ENCODE measurements at regions not wholly inside any gene's neighbourhood (a gene's known extent, or its start where the extent isn't known, plus 50 kb on each side); places are given as distances from the start of the nearest gene placed in this dataset.

DNA sequence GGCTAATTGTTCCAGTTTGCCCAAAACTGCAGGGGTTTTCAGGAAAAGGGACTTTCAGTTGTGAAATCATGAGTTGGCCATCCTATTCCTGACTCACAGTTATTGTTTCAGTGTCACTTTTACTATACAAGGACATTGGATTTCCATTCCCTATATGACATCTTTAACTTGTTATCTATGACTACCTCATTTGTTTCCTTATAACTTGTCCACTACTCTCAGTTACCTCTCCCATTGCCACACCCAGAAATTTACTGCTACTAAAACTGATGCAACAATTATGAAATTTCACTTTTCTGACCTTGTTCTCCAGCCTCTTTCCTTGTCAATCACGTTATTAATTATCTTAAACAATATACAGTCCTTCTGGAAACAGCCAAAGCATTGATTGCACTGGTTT is 116.5 kb upstream of the ZNF804A start:
- peaks cover 2% of the 10 kb centered on the region for H3K9me3 Mint-ChIP-seq
- no peak for DNase-seq
- POLR2A ChIA-PET: no interaction called here

DNA sequence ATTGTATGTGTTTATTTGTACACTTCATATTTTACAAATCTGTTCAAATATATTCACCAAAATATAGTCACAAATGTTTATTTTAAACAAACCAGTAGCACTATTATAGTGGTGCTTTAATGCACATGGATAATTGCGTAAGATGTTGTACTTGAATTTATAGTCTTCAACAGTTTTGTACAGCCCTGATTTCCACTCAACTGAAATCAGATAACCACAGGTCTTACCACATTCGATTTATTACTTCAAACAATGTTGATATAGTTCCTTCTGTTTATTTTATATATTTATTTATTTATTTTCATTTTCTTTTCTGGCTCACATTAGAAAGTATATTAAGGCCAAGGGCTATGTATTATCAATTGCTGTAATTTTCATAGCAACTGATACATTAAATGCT is 99.4 kb upstream of the ZNF804A start:
- H3K36me3 ChIP-seq (ENCODE audit: insufficient read depth, low read length): no peaks in the 10 kb centered on the region
- ATAC-seq (ENCODE audit: poor library complexity): no peak
- Mint-ChIP-seq H3K4me3 (no peak overlapping the region), H3K27me3 (no peaks in the 10 kb centered on the region), H3K9me3 (peaks cover 4% of the 10 kb centered on the region), H3K36me3 (ENCODE audit: low read depth) (no peaks in the 10 kb centered on the region), H3K4me1 (ENCODE audit: low read depth) (no peaks in the 10 kb centered on the region), H3K27ac (no peak overlapping the region)
- ChIA-PET POLR2A (no interaction called here), CTCF (no interaction called here)
- H3K27ac ChIP-seq (ENCODE audit: low read depth in 1 of 2, low read length in 2 of 2): no peak overlapping the region
- no peaks in the 10 kb centered on the region for H3K9me3 ChIP-seq (ENCODE audit: control insufficient read depth in 1 of 2, insufficient read depth in 1 of 2, low read length in 2 of 2)
- intact Hi-C loops (cut with DNase I, micrococcal nuclease): no loop called here
- TF ChIP-seq, protein P1, sequence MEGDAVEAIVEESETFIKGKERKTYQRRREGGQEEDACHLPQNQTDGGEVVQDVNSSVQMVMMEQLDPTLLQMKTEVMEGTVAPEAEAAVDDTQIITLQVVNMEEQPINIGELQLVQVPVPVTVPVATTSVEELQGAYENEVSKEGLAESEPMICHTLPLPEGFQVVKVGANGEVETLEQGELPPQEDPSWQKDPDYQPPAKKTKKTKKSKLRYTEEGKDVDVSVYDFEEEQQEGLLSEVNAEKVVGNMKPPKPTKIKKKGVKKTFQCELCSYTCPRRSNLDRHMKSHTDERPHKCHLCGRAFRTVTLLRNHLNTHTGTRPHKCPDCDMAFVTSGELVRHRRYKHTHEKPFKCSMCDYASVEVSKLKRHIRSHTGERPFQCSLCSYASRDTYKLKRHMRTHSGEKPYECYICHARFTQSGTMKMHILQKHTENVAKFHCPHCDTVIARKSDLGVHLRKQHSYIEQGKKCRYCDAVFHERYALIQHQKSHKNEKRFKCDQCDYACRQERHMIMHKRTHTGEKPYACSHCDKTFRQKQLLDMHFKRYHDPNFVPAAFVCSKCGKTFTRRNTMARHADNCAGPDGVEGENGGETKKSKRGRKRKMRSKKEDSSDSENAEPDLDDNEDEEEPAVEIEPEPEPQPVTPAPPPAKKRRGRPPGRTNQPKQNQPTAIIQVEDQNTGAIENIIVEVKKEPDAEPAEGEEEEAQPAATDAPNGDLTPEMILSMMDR (IDR thresholded peaks at IDR 0.05): no peak
- no peak overlapping the region for H3K4me3 ChIP-seq (ENCODE audit: low read length)
- H3K4me1 ChIP-seq (ENCODE audit: insufficient read depth, low read length): no peaks in the 10 kb centered on the region
- H3K27me3 ChIP-seq (ENCODE audit: control insufficient read depth in 1 of 2, insufficient read depth in 2 of 2, low read length in 2 of 2): no peaks in the 10 kb centered on the region
- no peak for DNase-seq

More for the DNA sequence above, 116.5 kb upstream of the ZNF804A start:
- no peaks in the 10 kb centered on the region for H3K4me1 ChIP-seq (ENCODE audit: insufficient read depth, low read length)
- Mint-ChIP-seq H3K27me3 (no peaks in the 10 kb centered on the region), H3K4me1 (ENCODE audit: low read depth) (no peaks in the 10 kb centered on the region), H3K27ac (no peak overlapping the region), H3K36me3 (ENCODE audit: low read depth) (no peaks in the 10 kb centered on the region), H3K4me3 (no peak overlapping the region)
- H3K27me3 ChIP-seq (ENCODE audit: control insufficient read depth in 1 of 2, insufficient read depth in 2 of 2, low read length in 2 of 2): no peaks in the 10 kb centered on the region
- no peaks in the 10 kb centered on the region for H3K36me3 ChIP-seq (ENCODE audit: insufficient read depth, low read length)
- H3K4me3 ChIP-seq (ENCODE audit: low read length): no peak overlapping the region
- CTCF ChIA-PET: no interaction called here
- no peak overlapping the region for H3K27ac ChIP-seq (ENCODE audit: low read depth in 1 of 2, low read length in 2 of 2)
- TF ChIP-seq, protein P1 (IDR thresholded peaks at IDR 0.05): no peak
- peaks cover 0 to 3% of the 10 kb centered on the region in 2 experiments for H3K9me3 ChIP-seq (ENCODE audit: control insufficient read depth in 1 of 2, insufficient read depth in 1 of 2, low read length in 2 of 2)
- intact Hi-C loops (cut with DNase I, micrococcal nuclease): no loop called here
- ATAC-seq (ENCODE audit: poor library complexity): no peak

DNA sequence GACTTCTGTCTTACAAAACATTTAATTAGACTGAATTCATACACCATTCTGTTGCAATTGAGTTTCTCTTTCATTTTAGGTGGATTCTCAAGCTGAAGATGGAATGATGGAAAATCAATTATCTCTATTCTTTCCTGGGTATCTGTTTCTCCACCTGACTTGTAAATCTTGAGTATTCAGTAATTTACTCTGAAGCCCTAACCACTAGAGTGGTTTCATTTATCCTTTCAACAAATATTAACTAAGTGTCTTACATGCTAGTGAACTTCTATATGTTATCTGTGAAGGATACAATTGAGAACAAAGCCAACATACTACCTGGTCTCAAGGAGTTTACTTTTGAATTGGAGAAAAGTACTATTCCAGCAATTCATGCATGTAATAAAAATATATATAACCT is 94.1 kb upstream of the ZNF804A start:
- Mint-ChIP-seq H3K4me1 (ENCODE audit: low read depth) (no peaks in the 10 kb centered on the region), H3K36me3 (ENCODE audit: low read depth) (no peaks in the 10 kb centered on the region), H3K4me3 (no peak overlapping the region), H3K27me3 (no peaks in the 10 kb centered on the region), H3K27ac (no peak overlapping the region), H3K9me3 (peaks cover 7% of the 10 kb centered on the region)
- intact Hi-C loops (cut with DNase I, micrococcal nuclease): no loop called here
- ATAC-seq (ENCODE audit: poor library complexity): no peak
- Histone ChIP-seq H3K36me3 (ENCODE audit: insufficient read depth, low read length) (no peaks in the 10 kb centered on the region), H3K27me3 (ENCODE audit: control insufficient read depth in 1 of 2, insufficient read depth in 2 of 2, low read length in 2 of 2) (no peaks in the 10 kb centered on the region), H3K27ac (ENCODE audit: low read depth in 1 of 2, low read length in 2 of 2) (no peak overlapping the region), H3K4me3 (ENCODE audit: low read length) (no peak overlapping the region), H3K4me1 (ENCODE audit: insufficient read depth, low read length) (no peaks in the 10 kb centered on the region), H3K9me3 (ENCODE audit: control insufficient read depth in 1 of 2, insufficient read depth in 1 of 2, low read length in 2 of 2) (no peaks in the 10 kb centered on the region)
- no peak for DNase-seq
- TF ChIP-seq, protein P1 (IDR thresholded peaks at IDR 0.05): no peak
- CTCF ChIA-PET: no interaction called here
- POLR2A ChIA-PET: no interaction called here
